Stimulated activated CD4-positive, alpha-beta T cell treated with anti-CD3 and anti-CD28 coated beads, TNF-alpha, amount 100 ng/mL, for 1 hour (primary cell): ENCODE measurements at regions not wholly inside any gene's neighbourhood (a gene's known extent, or its start where the extent isn't known, plus 50 kb on each side); places are given as distances from the start of the nearest gene placed in this dataset.

ENCODE experiments used
- DNase-seq, 3 donors: peaks; one replicate each; pipeline ENCODE4 v3.0.0-alpha.2; 2020; ENCODE audit warnings: low read depth in 3 of 3, low spot score in 1 of 3

GRCh38 chrX:124820738-124821137 is 474.4 kb downstream of the SH2D1A start:
- no peak for DNase-seq

GRCh38 chrX:124827258-124827845 is 481.0 kb downstream of the SH2D1A start:
- DNase-seq: no peak

GRCh38 chrX:124829930-124830329 is 483.6 kb downstream of the SH2D1A start:
- DNase-seq: no peak

GRCh38 chrX:124836786-124837185 is 482.9 kb upstream of the TEX13C start:
- DNase-seq: no peak

GRCh38 chrX:124842205-124842604 is 477.5 kb upstream of the TEX13C start:
- no peak for DNase-seq

- DNase-seq: no peak
Measured at GRCh38 chrX:124860736-124861135, 458.9 kb upstream of the TEX13C start.

GRCh38 chrX:124862301-124862700 is 457.4 kb upstream of the TEX13C start:
- DNase-seq: no peak

GRCh38 chrX:124863303-124863702 is 456.4 kb upstream of the TEX13C start:
- DNase-seq: no peak

GRCh38 chrX:124887572-124887971 is 432.1 kb upstream of the TEX13C start:
- no peak for DNase-seq

GRCh38 chrX:124895947-124896346 is 423.7 kb upstream of the TEX13C start:
- DNase-seq: no peak

GRCh38 chrX:124902953-124903352 is 416.7 kb upstream of the TEX13C start:
- no peak for DNase-seq

- no peak for DNase-seq
Measured at GRCh38 chrX:124910611-124911010, 409.1 kb upstream of the TEX13C start.

GRCh38 chrX:124917011-124917410 is 402.7 kb upstream of the TEX13C start:
- no peak for DNase-seq

GRCh38 chrX:124925681-124926080 is 394.0 kb upstream of the TEX13C start:
- no peak for DNase-seq

- no peak for DNase-seq
Measured at GRCh38 chrX:124931241-124931640, 388.4 kb upstream of the TEX13C start.

- no peak for DNase-seq
Measured at GRCh38 chrX:124931958-124932357, 387.7 kb upstream of the TEX13C start.

- no peak for DNase-seq
Measured at GRCh38 chrX:124938715-124939114, 381.0 kb upstream of the TEX13C start.

- no peak for DNase-seq
Measured at GRCh38 chrX:124940531-124940930, 379.1 kb upstream of the TEX13C start.

- DNase-seq: no peak
Measured at GRCh38 chrX:124954402-124954801, 365.3 kb upstream of the TEX13C start.

- no peak for DNase-seq
Measured at GRCh38 chrX:124960454-124960853, 359.2 kb upstream of the TEX13C start.

- no peak for DNase-seq
Measured at GRCh38 chrX:124963717-124964116, 356.0 kb upstream of the TEX13C start, which contains the start of gene TENM1. TSS of gene TENM1 (minus strand) at chrX:124963817.

GRCh38 chrX:124975456-124975855 is 344.2 kb upstream of the TEX13C start:
- DNase-seq: no peak

GRCh38 chrX:124981420-124981819 is 338.3 kb upstream of the TEX13C start:
- no peak for DNase-seq
